HepG2 (cell line): ENCODE measurements at regions not wholly inside any gene's neighbourhood (a gene's known extent, or its start where the extent isn't known, plus 50 kb on each side); places are given as distances from the start of the nearest gene placed in this dataset.

Experiments
- ATAC-seq: fragments of 200-7000 bp; cut with Tn5 transposase; 3 replicates; pipeline ENCODE4 v1.9.1; 2020; ENCODE audit warnings: mild to moderate bottlenecking, moderate library complexity
- BruUV-seq: library from RNA; stranded (reverse); fragments of 400-500 nt; replicated peaks from 2 replicates; lab custom pipeline; 2021; lab: Mats Ljungman, UMichigan
- CTCF ChIA-PET: fragments of 300-600 bp; formaldehyde crosslinking; extraction: SDS; loops from one replicate; lab custom pipeline; 2021; ENCODE audit warnings: low total read pairs, inconsistent platforms, low intra/inter-chr PET ratio; lab: Yijun Ruan, JAX
- POLR2A ChIA-PET: fragments of 350-600 bp; sonication (Branson Sonifier 250); formaldehyde crosslinking; loops from one replicate; lab custom pipeline; 2020; ENCODE audit warnings: antibody characterized with exemption, inconsistent platforms; lab: Yijun Ruan, JAX
- DNase-seq: peaks from one replicate; pipeline ENCODE4 v3.0.0-alpha.2; 2015; ENCODE audit warnings: low spot score
- FAIRE-seq: peaks from 3 replicates; lab custom pipeline; 2011; peaks lifted over from hg19 to GRCh38; lab: Jason Lieb, UNC
- H2AFZ ChIP-seq: one replicate; pipeline ENCODE4 v1.6.1; 2011; ENCODE audit warnings: low read length, inconsistent platforms
- H3K27ac ChIP-seq: fragments of 300-600 bp; 3 replicates; pipeline ENCODE4 v1.8.0; 2011; ENCODE audit warnings: mixed run types, mild to moderate bottlenecking, mixed read lengths, low read length, inconsistent platforms; ENCODE audit not compliant: insufficient read depth; ENCODE audit errors: extremely low read length
- H3K27me3 ChIP-seq, 2 experiments: fragments of 200-600 bp in 1 of 2; 2 replicates in 1 of 2; 3 replicates in 1 of 2; pipeline versions ENCODE4 v1.6.0 to v1.8.0; 2011; ENCODE audit warnings: low read length in 2 of 2, mild to moderate bottlenecking in 2 of 2, moderate library complexity in 2 of 2, inconsistent platforms in 1 of 2; ENCODE audit not compliant: insufficient read depth in 2 of 2, control insufficient read depth in 1 of 2
- H3K36me3 ChIP-seq, 2 experiments: fragments of 200-600 bp in 1 of 2; replicated peaks in 1 of 2; 2 replicates in 1 of 2; 3 replicates in 1 of 2; pipeline versions ENCODE4 v1.5.1 to v1.8.0; 2011; ENCODE audit warnings: low read length in 2 of 2, inconsistent platforms in 1 of 2; ENCODE audit not compliant: insufficient read depth in 2 of 2, control insufficient read depth in 1 of 2
- H3K4me1 ChIP-seq: 2 replicates; pipeline ENCODE4 v1.5.1; 2012; ENCODE audit warnings: low read length, inconsistent platforms; ENCODE audit not compliant: insufficient read depth
- H3K4me2 ChIP-seq: 2 replicates; pipeline ENCODE4 v1.6.0; 2011; ENCODE audit warnings: low read depth, low read length, inconsistent platforms
- H3K4me3 ChIP-seq, 3 experiments: fragments of 200-600 bp in 1 of 3; sonication (generic), shearing (Covaris generic) in 1 of 3; replicated peaks in 1 of 3; 2 replicates each; pipeline ENCODE4 v1.5.1; 2011 to 2016; ENCODE audit warnings: low read length in 3 of 3, inconsistent platforms in 2 of 3, low read depth in 2 of 3, mild to moderate bottlenecking in 2 of 3, control low read depth in 1 of 3, mixed read lengths in 1 of 3; ENCODE audit not compliant: insufficient read depth in 1 of 3
- H3K79me2 ChIP-seq: one replicate; pipeline ENCODE4 v1.6.1; 2011; ENCODE audit warnings: low read length, inconsistent platforms; ENCODE audit not compliant: insufficient read depth
- H3K9ac ChIP-seq: 2 replicates; pipeline ENCODE4 v1.6.0; 2011; ENCODE audit warnings: mild to moderate bottlenecking, low read depth, low read length, inconsistent platforms; ENCODE audit not compliant: insufficient read depth
- H3K9me3 ChIP-seq: 2 replicates; pipeline ENCODE4 v1.5.1; 2012; ENCODE audit warnings: mild to moderate bottlenecking, low read length
- H4K20me1 ChIP-seq: 2 replicates; pipeline ENCODE4 v1.6.0; 2011; ENCODE audit warnings: inconsistent platforms, mild to moderate bottlenecking, low read length, moderate library complexity; ENCODE audit not compliant: insufficient read depth
- BRD4 ChIP-seq: sonication (generic); formaldehyde crosslinking; IDR thresholded peaks from 2 replicates; pipeline ENCODE4 v1.4.0; 2020; ENCODE audit warnings: missing genetic modification reagents
- GMEB1 ChIP-seq: sonication (generic); formaldehyde crosslinking; IDR thresholded peaks from 2 replicates; pipeline ENCODE4 v1.5.1; 2020; ENCODE audit warnings: missing genetic modification reagents, mild to moderate bottlenecking, borderline replicate concordance
- KAT2B ChIP-seq: fragments of 150-350 bp; IDR thresholded peaks from 2 replicates; pipeline ENCODE4 v1.6.1; 2014; ENCODE audit warnings: low read depth, low read length, borderline replicate concordance
- TRIM24 ChIP-seq: sonication (generic); formaldehyde crosslinking; IDR thresholded peaks from 2 replicates; pipeline ENCODE4 v1.8.0; 2022; ENCODE audit warnings: mild to moderate bottlenecking, missing genetic modification reagents
- YEATS4 ChIP-seq: sonication (generic); formaldehyde crosslinking; IDR thresholded peaks from 2 replicates; pipeline ENCODE4 v1.4.0; 2020; ENCODE audit warnings: missing genetic modification reagents, borderline replicate concordance
- ZNF224 ChIP-seq: sonication (generic); formaldehyde crosslinking; IDR thresholded peaks from 2 replicates; pipeline ENCODE4 v1.5.0; 2020; ENCODE audit warnings: mild to moderate bottlenecking, missing genetic modification reagents
- ZNF577 ChIP-seq: sonication (generic); formaldehyde crosslinking; IDR thresholded peaks from 2 replicates; pipeline ENCODE4 v1.4.0; 2020; ENCODE audit warnings: mild to moderate bottlenecking, low read depth, missing genetic modification reagents, borderline replicate concordance
- ZNF703 ChIP-seq: sonication (generic); formaldehyde crosslinking; IDR thresholded peaks from 2 replicates; pipeline ENCODE4 v1.5.1; 2020; ENCODE audit warnings: missing genetic modification reagents, mild to moderate bottlenecking, moderate library complexity, borderline replicate concordance
- ZNF775 ChIP-seq: sonication (generic); formaldehyde crosslinking; IDR thresholded peaks from 2 replicates; pipeline ENCODE4 v1.4.0; 2020; ENCODE audit warnings: missing genetic modification reagents, mild to moderate bottlenecking, moderate library complexity, borderline replicate concordance
- WGBS: methylation state at CpG from one replicate; pipeline ENCODE4 v1.1.6; 2017; ENCODE audit warnings: low lambda C conversion rate; 5-methylcytosine and 5-hydroxymethylcytosine counted together
- in situ Hi-C: cut with HindIII; loops from 2 replicates; pipeline ENCODE4 v1.10.0; 2017; ENCODE audit warnings: low pct_unique_long_range_greater_than_20kb; ENCODE audit not compliant: extremely low pct_ligation_motif_present
- intact Hi-C: fragments of 100-400 bp; cut with micrococcal nuclease; formaldehyde crosslinking; loops from one replicate; pipeline ENCODE4 v1.10.0; 2022; ENCODE audit not compliant: unreplicated experiment

DNA sequence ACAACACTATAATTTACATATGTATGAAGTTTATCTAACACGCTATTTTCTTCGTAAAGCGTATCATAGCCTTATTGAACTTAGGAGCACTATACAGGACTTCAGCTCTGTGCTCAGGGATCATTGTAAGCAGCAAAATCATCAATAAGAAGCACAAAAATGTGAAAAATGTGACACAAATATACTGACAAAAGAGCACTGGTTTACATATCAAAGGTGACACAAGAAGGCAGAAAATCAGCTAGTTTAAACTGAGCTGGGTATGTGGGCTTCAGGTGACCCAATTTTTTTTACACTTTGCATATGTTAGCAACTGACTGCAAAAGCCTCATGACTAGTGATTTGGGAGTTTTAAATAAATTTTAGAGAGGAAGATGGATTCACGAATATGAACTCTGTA is 215.2 kb upstream of the CHORDC1 start:
- no peaks in the 10 kb centered on the region for H3K9me3 ChIP-seq
- WGBS = 74% methylated on average over 4 of the region's 4 CpGs
- H3K27ac ChIP-seq = no peak overlapping the region
- FAIRE-seq (no peak), DNase-seq (no peak), ATAC-seq (no peak)
- H3K4me2 ChIP-seq = no peak overlapping the region
- no peak for TF ChIP-seq ZNF577 (CRISPR knock-in tag)
- TF ChIP-seq GMEB1 (CRISPR knock-in tag) = no peak
- no peak for TF ChIP-seq BRD4 (CRISPR knock-in tag)
- no peak for TF ChIP-seq ZNF703 (CRISPR knock-in tag)
- TF ChIP-seq KAT2B = no peak
- no peak for TF ChIP-seq ZNF775 (CRISPR knock-in tag)
- no peak for TF ChIP-seq YEATS4
- TF ChIP-seq ZNF224 (CRISPR knock-in tag) = no peak
- TF ChIP-seq TRIM24 = no peak
- H2AFZ ChIP-seq = no peak overlapping the region
- no peaks in the 10 kb centered on the region for H3K36me3 ChIP-seq
- H3K9ac ChIP-seq = no peak overlapping the region
- no peak overlapping the region for H3K4me3 ChIP-seq
- in situ Hi-C loops = no loop called here
- intact Hi-C loops = no loop called here
- ChIA-PET POLR2A (no interaction called here), CTCF (no interaction called here)
- H3K27me3 ChIP-seq = no peaks in the 10 kb centered on the region
- no peaks in the 10 kb centered on the region for H3K79me2 ChIP-seq
- no TSS peak for BruUV-seq
- no peaks in the 10 kb centered on the region for H4K20me1 ChIP-seq
- H3K4me1 ChIP-seq = no peaks in the 10 kb centered on the region
